ENCODE measurements at regions not wholly inside any gene's neighbourhood (a gene's known extent, or its start where the extent isn't known, plus 50 kb on each side); places are given as distances from the start of the nearest gene placed in this dataset.

DNA sequence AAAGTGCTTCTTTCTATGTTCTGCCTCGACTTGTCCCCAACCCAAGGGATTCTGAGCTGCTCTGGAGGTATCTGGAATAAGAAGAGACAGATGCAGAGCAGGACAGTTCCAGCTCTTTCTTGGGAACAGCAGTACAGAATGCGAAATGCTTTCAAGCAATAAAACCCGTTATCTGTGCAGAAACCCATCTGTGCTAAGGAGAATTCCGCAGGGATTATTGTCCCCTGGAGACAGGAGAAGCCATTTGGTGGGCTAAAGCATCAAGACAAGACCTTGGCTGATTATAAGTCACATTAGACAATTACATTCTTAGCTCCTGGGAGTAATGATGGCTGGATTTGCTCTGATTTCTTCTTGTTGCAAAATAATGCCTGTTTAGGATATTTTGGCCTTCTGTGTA is 185.4 kb upstream of the GLI2 start:
- H3K36me3 ChIP-seq (ENCODE audit: control insufficient read depth in 2 of 4, insufficient read depth in 4 of 4, low read length in 3 of 4) = no peaks in the 10 kb centered on the region
- no peak for TF ChIP-seq YY1 (IDR thresholded peaks at IDR 0.05; ENCODE audit: low read depth, low read length)
- no peak for TF ChIP-seq SAP30 (IDR thresholded peaks at IDR 0.05; ENCODE audit: insufficient read depth, insufficient replicate concordance, low read length)
- no peak for TF ChIP-seq RFX5 (IDR thresholded peaks at IDR 0.05; ENCODE audit: borderline replicate concordance, low read depth, low read length)
- TF ChIP-seq RAD21 (IDR thresholded peaks at IDR 0.05 in 1 of 2, conservative IDR thresholded peaks at IDR 0.05 in 1 of 2; ENCODE audit: low read depth in 2 of 2, low read length in 2 of 2) = no peak
- H3K79me2 ChIP-seq (ENCODE audit: control insufficient read depth in 1 of 2, insufficient read depth in 2 of 2, low read length in 2 of 2) = no peaks in the 10 kb centered on the region
- H3K23ac ChIP-seq (ENCODE audit: insufficient read length) = no peak overlapping the region
- H4K91ac ChIP-seq (replicated peaks; ENCODE audit: insufficient read length, low read length) = no peak overlapping the region
- H3K9me3 ChIP-seq (ENCODE audit: insufficient read depth in 2 of 2, low read depth in 1 of 2, low read length in 1 of 2) = no peaks in the 10 kb centered on the region
- ChIA-PET CTCF (ENCODE audit: partially characterized antibody) (interaction anchor here (0.7 to 5.6 kb wide), 13 partner anchors 12 to 481 kb away, joined by 3 to 38 read pairs (median 4); no protein-coding TSS in a partner anchor), POLR2A (ENCODE audit: partially characterized antibody) (no interaction called here)
- peaks cover 4 to 25% (median 19%) of the 10 kb centered on the region in 4 experiments for H3K27me3 ChIP-seq (replicated peaks in 1 of 4; ENCODE audit: control insufficient read depth in 3 of 4, extremely low read depth in 1 of 4, insufficient read depth in 3 of 4, low read length in 3 of 4)
- no peak overlapping the region for H2BK12ac ChIP-seq (ENCODE audit: low read depth, low read length)
- no peak overlapping the region for H2AK5ac ChIP-seq (ENCODE audit: low read depth, low read length)
- H2BK120ac ChIP-seq (replicated peaks; ENCODE audit: low read depth, low read length) = no peak overlapping the region
- H3K23me2 ChIP-seq (ENCODE audit: low read depth, low read length) = peaks cover 2% of the 10 kb centered on the region; the same call in 1 of the 2 replicates
- no peak overlapping the region for H3K14ac ChIP-seq (ENCODE audit: insufficient read length)
- no peak overlapping the region for H3K4ac ChIP-seq (replicated peaks; ENCODE audit: insufficient read length, low read depth, low read length)
- H4K20me1 ChIP-seq (replicated peaks in 1 of 2; ENCODE audit: control insufficient read depth in 1 of 2, insufficient read depth in 2 of 2, low read length in 2 of 2) = peaks cover 0 to 2% of the 10 kb centered on the region in 2 experiments
- no peaks in the 10 kb centered on the region for H3K79me1 ChIP-seq (ENCODE audit: low read depth, low read length)
- peaks cover 0 to 3% (median 1%) of the 10 kb centered on the region in 4 experiments; a peak in 2 of 7 replicates for H3K4me1 ChIP-seq (replicated peaks in 1 of 4; ENCODE audit: control insufficient read depth in 3 of 4, insufficient read depth in 4 of 4, low read length in 3 of 4)
- no peak overlapping the region for H4K8ac ChIP-seq (ENCODE audit: extremely low read depth, insufficient read depth, low read length)
- no peak overlapping the region for H2BK5ac ChIP-seq (ENCODE audit: low read depth, low read length)
- no peak overlapping the region for H2BK15ac ChIP-seq (ENCODE audit: low read length)
- WGBS, 2 experiments (ENCODE audit: extremely low coverage in 1 of 2, insufficient coverage in 1 of 2, insufficient read length in 1 of 2, insufficient replicate concordance in 2 of 2, low coverage in 1 of 2, low lambda C conversion rate in 2 of 2, missing lambda C conversion rate in 1 of 2) = 88% methylated on average over 4 of the region's 4 CpGs; no CpG with 5 or more reads in 1 of the 2 experiments
- no peak overlapping the region for H2AFZ ChIP-seq (ENCODE audit: low read length)
- no peak overlapping the region for H3K4me3 ChIP-seq (ENCODE audit: extremely low read depth in 1 of 4, insufficient read depth in 2 of 4, low read depth in 3 of 4, low read length in 4 of 4)
- FAIRE-seq = no peak
- no peak overlapping the region for H3K18ac ChIP-seq (ENCODE audit: extremely low read depth, low read length)
- H4K5ac ChIP-seq (ENCODE audit: insufficient read length, low read depth, low read length) = no peak overlapping the region
- no peak overlapping the region for H3K56ac ChIP-seq (replicated peaks; ENCODE audit: insufficient read length, low read depth, low read length)
- H2BK20ac ChIP-seq (ENCODE audit: low read length) = no peak overlapping the region
- no peak overlapping the region for H3K9ac ChIP-seq (replicated peaks in 1 of 4; ENCODE audit: extremely low read depth in 1 of 4, low read depth in 3 of 4, low read length in 3 of 4)
- no peak for DNase-seq (ENCODE audit: low read depth in 1 of 2, low spot score in 2 of 2)
- no peak overlapping the region for H3K27ac ChIP-seq (ENCODE audit: low read depth, low read length)
- no peak overlapping the region for H3K4me2 ChIP-seq (ENCODE audit: insufficient read depth in 1 of 2, low read depth in 2 of 2, low read length in 2 of 2)
